Spleen (tissue), 7 donors: ENCODE measurements at regions not wholly inside any gene's neighbourhood (a gene's known extent, or its start where the extent isn't known, plus 50 kb on each side); places are given as distances from the start of the nearest gene placed in this dataset.

ENCODE experiments used
- POLR2A ChIP-seq, 3 donors: fragments of 450-650 bp; IDR thresholded peaks; one replicate each; pipeline ENCODE4 v1.5.1; 2017; ENCODE audit warnings: antibody characterized with exemption in 3 of 3, mild to moderate bottlenecking in 1 of 3
- POLR2AphosphoS5 ChIP-seq, 3 donors: sonication (generic); formaldehyde crosslinking; IDR thresholded peaks; one replicate each; pipeline ENCODE4 v1.5.1; 2017; ENCODE audit warnings: antibody characterized with exemption in 3 of 3
- TF ChIP-seq, protein P1 (sequence below), 11 experiments: fragments of 200-600 bp in 7 of 11; fragments of 450-650 bp in 4 of 11; sonication (generic) in 4 of 11; IDR thresholded peaks in 8 of 11; conservative IDR thresholded peaks in 3 of 11; 1 replicate in 7 of 11; 2 replicates in 4 of 11; pipeline versions ENCODE4 v1.4.0 to v1.8.0; 2016 to 2021; ENCODE audit warnings: antibody characterized with exemption in 11 of 11, inconsistent platforms in 4 of 11, mild to moderate bottlenecking in 1 of 11
- donor health status: DM: no; HTN: no; CAD: no; lungs with moderate emphysema.
- donor health status: DM: no; HTN: no; CAD: no.
- donor health status: DM: no; HTN: no; CAD: no.

DNA sequence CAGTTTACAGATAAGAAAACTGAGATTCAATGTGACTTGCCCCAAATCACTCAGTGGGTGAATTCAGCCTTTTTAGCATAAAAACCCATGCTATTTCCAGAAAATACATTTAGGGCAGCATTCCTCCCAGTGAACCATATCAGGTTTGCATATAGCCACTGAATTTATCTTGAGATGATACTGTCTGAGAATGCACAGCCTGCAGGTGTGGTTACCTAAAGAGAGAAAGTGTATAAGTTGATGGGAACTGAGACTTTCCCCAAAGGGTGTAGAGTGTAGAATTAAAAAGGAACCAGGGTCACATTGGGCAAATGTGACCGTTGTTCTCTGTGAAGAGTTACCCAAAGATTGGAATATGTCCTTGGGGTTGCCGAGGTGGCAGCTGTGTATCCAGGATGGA is 100.0 kb upstream of the PIK3R1 start:
- no peak for TF ChIP-seq POLR2A (IDR thresholded peaks at IDR 0.05)
- TF ChIP-seq, protein P1, sequence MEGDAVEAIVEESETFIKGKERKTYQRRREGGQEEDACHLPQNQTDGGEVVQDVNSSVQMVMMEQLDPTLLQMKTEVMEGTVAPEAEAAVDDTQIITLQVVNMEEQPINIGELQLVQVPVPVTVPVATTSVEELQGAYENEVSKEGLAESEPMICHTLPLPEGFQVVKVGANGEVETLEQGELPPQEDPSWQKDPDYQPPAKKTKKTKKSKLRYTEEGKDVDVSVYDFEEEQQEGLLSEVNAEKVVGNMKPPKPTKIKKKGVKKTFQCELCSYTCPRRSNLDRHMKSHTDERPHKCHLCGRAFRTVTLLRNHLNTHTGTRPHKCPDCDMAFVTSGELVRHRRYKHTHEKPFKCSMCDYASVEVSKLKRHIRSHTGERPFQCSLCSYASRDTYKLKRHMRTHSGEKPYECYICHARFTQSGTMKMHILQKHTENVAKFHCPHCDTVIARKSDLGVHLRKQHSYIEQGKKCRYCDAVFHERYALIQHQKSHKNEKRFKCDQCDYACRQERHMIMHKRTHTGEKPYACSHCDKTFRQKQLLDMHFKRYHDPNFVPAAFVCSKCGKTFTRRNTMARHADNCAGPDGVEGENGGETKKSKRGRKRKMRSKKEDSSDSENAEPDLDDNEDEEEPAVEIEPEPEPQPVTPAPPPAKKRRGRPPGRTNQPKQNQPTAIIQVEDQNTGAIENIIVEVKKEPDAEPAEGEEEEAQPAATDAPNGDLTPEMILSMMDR (IDR thresholded peaks at IDR 0.05 in 8 of 11, conservative IDR thresholded peaks at IDR 0.05 in 3 of 11), result no peak
- TF ChIP-seq POLR2AphosphoS5 (IDR thresholded peaks at IDR 0.05), result no peak
